ENCODE measurements at regions not wholly inside any gene's neighbourhood (a gene's known extent, or its start where the extent isn't known, plus 50 kb on each side); places are given as distances from the start of the nearest gene placed in this dataset.

GRCh38 chr18:47420130-47420529 lies 168.7 kb upstream of the SKOR2 start:
- Histone ChIP-seq H3K36me3 (no peaks in the 10 kb centered on the region), H3K27me3 (no peaks in the 10 kb centered on the region), H3K4me1 (no peaks in the 10 kb centered on the region), H3K27ac (no peak overlapping the region), H3K9me3 (no peaks in the 10 kb centered on the region), H3K4me3 (no peak overlapping the region)
- DNase-seq (ENCODE audit: low spot score in 2 of 2) = no peak
- no peak for TF ChIP-seq CTCF (IDR thresholded peaks at IDR 0.05)
- intact Hi-C loops (cut with DNase I) = no loop called here

GRCh38 chr18:47418746-47419145 lies 167.3 kb upstream of the SKOR2 start:
- Histone ChIP-seq H3K4me3 (no peak overlapping the region), H3K27ac (no peak overlapping the region), H3K9me3 (no peaks in the 10 kb centered on the region), H3K27me3 (no peaks in the 10 kb centered on the region), H3K4me1 (no peaks in the 10 kb centered on the region), H3K36me3 (no peaks in the 10 kb centered on the region)
- TF ChIP-seq CTCF (IDR thresholded peaks at IDR 0.05) = no peak
- DNase-seq (ENCODE audit: low spot score in 2 of 2) = no peak
- intact Hi-C loops (cut with DNase I) = no loop called here

GRCh38 chr18:47417807-47418206 lies 166.3 kb upstream of the SKOR2 start:
- no peak for DNase-seq (ENCODE audit: low spot score in 2 of 2)
- H3K27ac ChIP-seq = no peak overlapping the region
- no peaks in the 10 kb centered on the region for H3K9me3 ChIP-seq
- H3K27me3 ChIP-seq = no peaks in the 10 kb centered on the region
- H3K4me3 ChIP-seq = no peak overlapping the region
- no peak for TF ChIP-seq CTCF (IDR thresholded peaks at IDR 0.05)
- intact Hi-C loops (cut with DNase I) = no loop called here
- no peaks in the 10 kb centered on the region for H3K36me3 ChIP-seq
- no peaks in the 10 kb centered on the region for H3K4me1 ChIP-seq

GRCh38 chr18:47415881-47416280 lies 164.4 kb upstream of the SKOR2 start:
- DNase-seq (ENCODE audit: low spot score in 2 of 2) = no peak
- H3K4me1 ChIP-seq = no peaks in the 10 kb centered on the region
- H3K9me3 ChIP-seq = no peaks in the 10 kb centered on the region
- H3K27ac ChIP-seq = no peak overlapping the region
- H3K4me3 ChIP-seq = no peak overlapping the region
- H3K27me3 ChIP-seq = no peaks in the 10 kb centered on the region
- H3K36me3 ChIP-seq = no peaks in the 10 kb centered on the region
- intact Hi-C loops (cut with DNase I) = no loop called here
- no peak for TF ChIP-seq CTCF (IDR thresholded peaks at IDR 0.05)

- TF ChIP-seq CTCF (IDR thresholded peaks at IDR 0.05) = no peak
- intact Hi-C loops (cut with DNase I) = no loop called here
Measured at GRCh38 chr18:47413327-47413726, 161.9 kb upstream of the SKOR2 start.

GRCh38 chr18:47412924-47413323 lies 161.5 kb upstream of the SKOR2 start:
- Histone ChIP-seq H3K27ac (no peak overlapping the region), H3K27me3 (no peaks in the 10 kb centered on the region), H3K4me3 (no peak overlapping the region), H3K4me1 (no peaks in the 10 kb centered on the region), H3K9me3 (no peaks in the 10 kb centered on the region), H3K36me3 (no peaks in the 10 kb centered on the region)
- no peak for TF ChIP-seq CTCF (IDR thresholded peaks at IDR 0.05)
- intact Hi-C loops (cut with DNase I) = no loop called here
- no peak for DNase-seq (ENCODE audit: low spot score in 2 of 2)

More at GRCh38 chr18:47413327-47413726, 161.9 kb upstream of the SKOR2 start:
- Histone ChIP-seq H3K27me3 (no peaks in the 10 kb centered on the region), H3K4me1 (no peaks in the 10 kb centered on the region), H3K36me3 (no peaks in the 10 kb centered on the region), H3K27ac (no peak overlapping the region), H3K9me3 (no peaks in the 10 kb centered on the region), H3K4me3 (no peak overlapping the region)
- no peak for DNase-seq (ENCODE audit: low spot score in 2 of 2)

Data from ascending aorta (tissue), 2 donors.